ENCODE measurements at regions not wholly inside any gene's neighbourhood (a gene's known extent, or its start where the extent isn't known, plus 50 kb on each side); places are given as distances from the start of the nearest gene placed in this dataset.
"Not testable (repeated sequence)": the region's sequence is repeated elsewhere in the genome, so short reads cannot be mapped to it uniquely, and the experiment has no call there.

DNA sequence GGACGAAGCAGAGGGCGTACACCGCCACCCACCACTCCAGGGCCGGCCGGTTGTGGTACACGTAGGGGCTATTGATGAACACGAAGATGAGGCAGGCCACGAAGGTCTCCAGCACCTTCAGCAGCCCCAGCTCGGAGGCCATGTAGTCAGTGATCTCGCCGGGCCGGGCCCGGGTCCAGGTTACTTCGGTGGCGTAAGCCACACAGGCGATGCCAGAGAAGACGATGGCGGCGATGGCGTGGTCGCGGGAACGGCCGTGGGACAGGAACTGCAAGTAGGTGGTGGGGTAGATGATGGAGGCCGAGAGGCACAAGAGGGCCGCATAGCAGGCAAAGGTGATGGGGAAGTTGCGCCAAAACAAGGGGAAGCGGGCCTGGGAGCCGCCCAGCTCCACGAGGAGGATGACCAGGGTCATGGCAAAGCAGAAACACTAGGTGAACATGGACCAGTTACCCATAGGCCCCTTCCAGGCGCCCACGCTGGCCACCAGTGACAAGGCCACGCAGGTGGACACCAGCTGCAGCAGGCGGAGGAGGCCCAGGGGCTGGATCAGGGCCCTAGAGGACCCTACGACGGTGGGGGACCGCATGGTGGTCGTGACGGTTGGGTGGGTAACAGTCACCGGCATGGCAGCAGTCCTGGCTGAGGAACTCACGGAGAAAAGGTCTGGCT, 128.4 kb upstream of the FAM98A start:
- no peak for DNase-seq (ENCODE audit: low read depth in 2 of 2)

DNA sequence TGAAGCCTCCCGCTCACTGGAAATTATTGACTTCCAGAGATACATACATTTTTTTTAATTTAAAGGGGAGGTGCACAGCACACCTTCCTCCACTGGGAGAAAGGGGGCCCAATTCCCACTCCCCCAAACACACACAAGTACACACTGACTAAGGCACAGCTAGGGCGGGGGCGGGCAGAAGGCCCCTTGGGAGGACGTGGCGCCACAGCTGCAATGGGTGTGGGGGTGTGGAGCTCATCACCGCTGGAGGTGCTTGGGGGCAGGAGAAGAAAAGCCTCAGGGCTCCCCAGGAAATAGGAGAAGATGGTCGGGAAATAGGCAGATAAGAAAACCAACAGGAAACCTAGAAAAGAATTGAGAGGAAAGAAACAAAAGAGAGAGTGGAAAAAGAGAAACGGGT, 127.3 kb upstream of the FAM98A start:
- no peak for DNase-seq (ENCODE audit: low read depth in 2 of 2)

DNA sequence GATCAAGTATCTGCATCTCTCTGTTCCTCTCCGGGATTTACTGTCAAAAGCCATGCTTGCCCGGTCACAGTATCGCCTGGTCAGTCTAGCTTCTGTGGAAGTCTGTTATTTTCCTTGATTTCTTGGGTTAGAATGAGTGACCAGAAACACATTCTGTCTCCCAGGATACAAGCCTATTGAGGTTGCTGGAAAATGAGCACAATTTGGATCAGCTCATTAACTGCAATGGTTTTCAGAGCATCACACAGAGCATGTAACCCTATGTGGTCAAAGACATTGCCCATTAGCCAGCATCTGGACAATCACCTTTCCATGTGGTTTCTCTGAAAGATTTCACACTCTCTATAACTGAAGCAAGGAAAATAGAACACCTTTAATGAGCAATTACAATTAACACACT, 124.2 kb upstream of the FAM98A start:
- DNase-seq (ENCODE audit: low read depth in 2 of 2), result no peak

DNA sequence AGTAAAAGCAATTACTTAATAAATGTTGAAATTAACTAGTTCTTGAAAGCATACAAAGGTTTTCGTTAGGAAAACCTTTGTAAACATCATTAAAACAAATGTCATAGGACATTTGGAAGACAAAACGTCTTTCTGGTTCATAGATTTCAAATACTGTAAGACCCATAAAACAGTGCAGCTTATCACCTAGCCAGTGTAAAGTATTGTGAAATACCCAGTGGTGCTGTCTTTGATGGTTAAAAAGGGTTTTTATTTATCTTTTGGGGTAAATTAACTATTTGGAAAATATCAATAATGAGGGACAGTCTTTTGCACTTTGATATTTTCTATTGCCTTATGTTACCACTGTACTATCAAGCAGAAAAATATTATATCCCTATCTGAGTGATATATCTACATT, 120.0 kb upstream of the FAM98A start:
- DNase-seq (ENCODE audit: low read depth in 2 of 2), result peak in 1 of 2 donors; percentile 12

DNA sequence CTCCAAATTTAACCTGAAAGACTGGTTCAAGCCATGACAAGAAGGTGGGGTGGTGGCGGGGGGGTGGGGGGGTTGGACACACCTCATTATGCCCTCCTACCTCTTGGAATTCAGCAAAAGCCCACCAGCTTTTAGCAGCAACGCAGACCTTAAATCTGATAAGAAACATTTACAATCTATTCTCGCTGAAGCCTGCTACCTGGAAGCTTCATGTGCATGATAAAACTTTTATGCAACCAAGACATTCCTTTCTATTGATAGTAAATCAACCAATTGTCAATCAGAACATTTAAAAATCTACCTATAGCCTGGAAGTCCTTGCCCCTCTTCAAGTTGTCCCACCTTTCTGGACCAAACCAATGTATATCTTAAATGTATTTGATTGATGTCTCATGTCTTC, 113.6 kb upstream of the FAM98A start:
- DNase-seq (ENCODE audit: low read depth in 2 of 2), result no peak

DNA sequence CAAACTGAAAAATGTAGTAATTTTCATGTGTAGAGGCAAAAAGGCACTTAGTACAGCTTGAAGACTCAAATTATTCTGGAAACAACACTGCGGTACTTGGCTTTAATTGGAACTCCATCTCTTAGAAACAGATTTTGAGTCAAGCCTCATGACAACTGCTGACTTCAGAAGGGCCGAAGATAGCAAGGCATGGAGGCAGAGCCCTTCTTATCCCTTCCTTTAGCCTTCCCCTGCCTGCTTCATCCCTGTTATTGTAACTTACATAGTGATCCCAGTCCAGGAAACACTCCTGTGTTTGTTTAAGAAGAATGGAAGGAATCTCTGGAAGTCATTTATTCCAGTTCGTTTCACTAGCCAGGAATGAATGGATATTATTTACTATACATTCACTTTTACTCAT, 110.9 kb upstream of the FAM98A start:
- DNase-seq (ENCODE audit: low read depth in 2 of 2), result peak; percentile 11 to 40

DNA sequence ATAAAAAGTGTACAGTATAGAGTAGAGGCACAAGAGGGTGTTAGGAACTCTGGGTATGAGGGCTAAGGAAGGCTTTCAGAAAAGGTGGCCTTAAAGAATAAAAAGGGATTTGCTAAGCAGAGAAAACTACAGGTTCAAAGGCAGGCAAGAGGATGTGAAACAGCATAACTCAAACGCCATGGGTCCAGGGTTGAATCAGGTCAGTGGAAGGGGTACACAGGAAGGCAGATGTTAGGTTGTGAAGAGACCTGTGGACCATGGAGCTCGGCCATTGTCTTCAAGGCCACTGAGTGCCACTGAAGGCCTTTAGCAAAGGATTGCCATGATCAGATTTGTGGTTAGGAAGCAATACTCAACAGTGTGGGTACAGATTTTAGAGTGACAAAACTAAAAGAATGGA, 108.2 kb upstream of the FAM98A start:
- no peak for DNase-seq (ENCODE audit: low read depth in 2 of 2)

DNA sequence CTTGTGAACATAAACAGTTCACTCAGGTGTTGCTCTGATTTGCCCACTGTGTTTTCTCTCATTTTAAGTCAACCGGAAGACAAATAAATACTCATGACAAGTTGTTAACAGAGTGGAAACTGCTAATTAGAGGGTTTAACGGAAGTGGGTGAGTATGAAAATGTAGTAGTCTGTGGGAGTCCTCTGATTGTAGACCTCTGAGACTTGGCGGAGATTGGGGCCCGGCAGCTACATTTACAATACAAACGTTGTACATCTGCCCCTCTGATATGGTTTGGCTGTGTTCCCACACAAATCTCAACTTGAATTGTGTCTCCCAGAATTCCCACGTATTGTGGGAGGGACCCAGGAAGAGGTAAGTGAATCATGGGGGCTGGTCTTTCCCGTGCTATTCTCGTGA, 107.3 kb upstream of the FAM98A start:
- DNase-seq (ENCODE audit: low read depth in 2 of 2), result no peak

DNA sequence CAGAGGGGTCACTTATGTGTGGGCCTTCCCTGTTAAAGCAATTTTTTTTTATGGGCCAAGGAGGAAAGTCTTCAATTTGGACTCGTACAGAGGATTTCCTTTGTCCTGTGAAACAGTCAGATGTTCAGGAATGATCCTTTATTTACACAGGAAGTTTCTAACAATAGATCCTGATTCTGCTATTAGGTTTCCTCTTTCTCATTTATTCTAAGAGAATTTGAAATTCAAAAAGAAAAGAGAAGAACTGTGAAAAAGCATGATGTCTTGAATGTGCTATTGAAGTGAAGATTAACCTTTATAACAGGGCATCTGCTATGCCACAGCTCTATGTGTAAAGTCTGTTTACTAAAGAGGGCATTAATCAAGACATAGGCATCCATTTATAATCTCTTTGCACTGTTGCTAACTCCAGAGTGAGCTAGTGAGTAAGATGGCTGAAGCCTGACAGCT, 105.3 kb upstream of the FAM98A start:
- peak; percentile 49 to 51 for DNase-seq (ENCODE audit: low read depth in 2 of 2)

DNA sequence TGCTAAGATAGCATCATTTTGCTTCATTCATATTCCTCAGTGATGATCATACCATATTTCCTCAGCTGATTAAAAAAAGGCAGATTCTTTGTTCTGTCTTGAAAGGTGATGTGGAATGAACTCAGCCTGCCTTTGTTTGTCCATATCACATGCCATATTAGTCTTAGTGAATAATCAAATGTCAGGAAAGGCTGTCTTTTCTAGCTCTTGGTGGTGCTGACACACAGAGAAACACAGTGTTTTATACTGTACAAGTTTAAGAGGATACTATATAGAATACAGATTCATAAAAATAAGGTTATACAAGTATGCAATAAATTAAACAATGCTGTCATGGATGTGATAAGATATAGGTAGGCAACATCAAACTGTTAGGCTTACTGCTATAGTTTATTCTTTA, 97.1 kb upstream of the FAM98A start:
- DNase-seq (ENCODE audit: low read depth in 2 of 2), result no peak

DNA sequence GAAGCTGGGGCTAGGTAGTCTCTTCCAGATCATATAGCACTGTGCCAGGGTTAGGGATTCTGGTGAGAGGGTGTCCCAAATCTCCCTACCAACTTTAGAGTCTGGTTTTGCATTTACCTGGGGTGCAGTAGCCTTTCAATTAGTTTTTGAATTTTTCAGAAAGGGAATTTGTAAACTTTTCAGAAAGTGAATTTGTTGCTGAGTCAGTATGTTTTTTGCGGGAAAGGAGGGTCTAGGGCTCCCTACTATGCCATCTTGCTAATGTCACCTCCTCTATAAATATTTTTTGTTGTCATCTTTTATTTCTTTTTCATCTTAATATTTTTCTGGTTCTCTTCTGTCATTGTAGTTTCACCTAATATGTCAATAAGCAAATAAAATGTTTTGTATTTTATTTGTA, 95.8 kb upstream of the FAM98A start:
- DNase-seq (ENCODE audit: low read depth in 2 of 2), result no peak

DNA sequence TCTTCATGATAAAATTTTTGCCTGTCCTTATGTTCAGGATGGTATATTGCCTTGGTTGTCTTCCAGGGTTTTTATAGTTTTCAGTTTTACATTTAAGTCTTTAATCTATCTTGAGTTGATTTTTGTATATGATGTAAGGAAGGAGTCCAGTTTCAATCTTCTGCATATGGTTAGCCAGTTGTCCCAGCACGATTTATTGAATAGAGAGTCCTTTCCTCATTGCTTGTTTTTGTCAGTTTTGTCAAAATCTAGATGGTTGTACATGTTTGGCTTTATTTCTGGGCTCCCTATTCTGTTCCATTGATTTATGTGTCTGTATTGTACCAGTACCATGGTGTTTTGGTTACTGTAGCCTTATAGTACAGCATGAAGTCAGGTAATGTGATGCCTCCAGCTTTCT, 91.6 kb upstream of the FAM98A start:
- not testable (repeated sequence) for DNase-seq (ENCODE audit: low read depth in 2 of 2)

DNA sequence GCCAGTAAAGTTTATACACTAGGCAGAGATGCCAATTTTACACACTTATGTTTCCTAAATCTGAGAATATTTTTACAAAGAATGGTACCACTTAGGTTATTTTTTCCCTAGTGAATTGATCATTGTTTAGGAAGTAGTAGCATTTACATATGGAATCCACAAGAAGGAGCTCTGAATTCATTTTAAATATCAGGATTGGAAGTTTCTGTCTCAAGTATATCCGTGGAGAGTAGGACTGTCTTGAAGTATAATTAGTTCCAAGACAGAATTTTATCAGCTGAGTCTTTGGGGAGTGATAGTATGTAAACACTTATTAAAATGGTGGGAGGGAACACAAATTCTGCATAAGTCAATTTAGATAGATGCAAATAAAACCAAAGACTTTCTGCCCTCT, 82.3 kb upstream of the FAM98A start:
- DNase-seq (ENCODE audit: low read depth in 2 of 2), result peak; percentile 27 to 40

DNA sequence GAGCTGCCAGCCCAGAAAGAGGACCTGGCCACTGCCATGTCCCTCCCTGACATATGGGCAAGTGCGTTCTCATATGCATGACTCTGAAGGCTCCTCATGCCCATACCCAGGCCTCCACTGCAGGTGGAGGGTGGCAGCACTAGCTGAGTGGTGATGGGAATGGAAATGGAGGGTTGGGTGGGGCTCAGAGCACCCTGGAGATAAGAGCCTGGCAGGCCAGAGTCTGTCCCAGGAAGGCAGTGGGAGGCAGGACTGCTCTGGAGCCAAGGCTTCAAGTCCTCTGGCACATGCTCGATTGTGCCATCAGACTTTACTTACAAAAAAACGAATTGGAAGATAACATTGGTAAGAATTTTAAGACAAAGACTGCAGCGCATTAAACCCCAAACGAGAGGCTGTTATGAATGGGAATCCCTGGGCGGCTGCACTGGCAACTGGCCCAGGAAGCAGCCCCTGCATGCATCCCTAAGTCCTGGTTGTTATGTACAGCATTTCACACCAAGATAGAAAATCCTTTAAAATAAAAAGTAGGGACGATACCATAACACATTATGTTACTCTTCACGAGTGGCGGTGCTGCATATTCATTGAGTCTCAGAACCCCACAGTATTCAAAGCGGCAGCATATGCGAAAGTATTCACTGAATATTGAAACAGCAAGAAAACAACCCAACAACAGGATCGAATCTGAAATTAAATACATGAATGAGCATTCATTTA, 81.7 kb upstream of the FAM98A start:
- no peak for DNase-seq (ENCODE audit: low read depth in 2 of 2)

DNA sequence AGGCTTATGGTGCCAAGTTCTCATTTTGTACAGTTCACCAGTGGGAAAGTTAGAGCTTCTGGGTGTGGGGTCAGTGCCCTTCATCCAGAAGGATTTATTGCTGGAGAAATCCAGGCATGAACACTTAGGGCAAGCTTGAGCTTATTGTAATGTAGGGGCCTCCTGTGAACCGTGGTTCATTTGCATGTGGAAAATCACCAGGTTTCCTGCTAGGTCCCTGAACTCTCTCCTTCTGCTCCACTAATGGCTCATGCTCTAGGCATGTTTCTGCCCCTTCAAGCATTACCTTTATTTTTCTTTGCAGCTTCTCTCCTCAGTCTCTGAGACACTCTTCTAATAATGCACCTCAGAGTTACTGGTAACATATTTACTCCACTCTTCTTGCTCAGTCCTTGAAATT, 79.3 kb upstream of the FAM98A start:
- no peak for DNase-seq (ENCODE audit: low read depth in 2 of 2)

DNA sequence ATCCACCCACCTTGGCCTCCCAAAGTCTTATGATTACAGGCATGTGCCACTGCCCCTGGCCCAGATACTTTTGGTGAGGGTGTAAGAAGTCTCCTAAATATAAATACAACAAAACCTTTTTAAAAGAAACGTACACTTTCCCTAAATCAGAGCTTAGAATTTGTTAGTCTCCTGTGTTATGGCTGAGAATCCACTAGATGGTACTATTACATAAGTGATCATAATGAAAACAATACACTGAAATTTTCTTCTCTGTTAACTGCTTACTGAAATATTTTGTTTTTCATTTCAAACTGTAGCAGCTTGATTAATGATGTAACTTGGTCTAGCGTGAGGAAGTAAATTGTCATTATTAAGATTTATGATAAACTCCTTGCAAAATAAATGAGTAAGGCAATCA, 74.8 kb upstream of the FAM98A start:
- peak; percentile 41 to 55 for DNase-seq (ENCODE audit: low read depth in 2 of 2)

DNA sequence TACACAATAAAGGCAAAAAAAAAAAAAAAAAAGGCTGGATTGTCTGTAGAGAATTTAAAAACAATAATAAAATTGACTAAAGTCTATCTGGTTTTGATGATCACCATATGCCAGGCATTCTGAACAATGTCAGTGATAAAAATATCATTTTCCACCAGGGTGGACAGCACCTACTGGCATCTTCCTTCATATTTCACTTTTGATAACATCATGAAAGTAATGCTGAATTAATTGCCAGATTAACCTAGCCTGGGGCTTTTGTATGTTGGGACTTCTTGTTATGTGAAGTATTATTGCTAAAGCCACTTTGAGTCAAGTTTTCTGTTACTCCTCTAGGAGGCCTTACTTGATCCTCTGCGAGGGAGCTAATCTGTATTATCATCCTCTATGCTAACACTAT, 73.8 kb upstream of the FAM98A start:
- DNase-seq (ENCODE audit: low read depth in 2 of 2), result no peak

DNA sequence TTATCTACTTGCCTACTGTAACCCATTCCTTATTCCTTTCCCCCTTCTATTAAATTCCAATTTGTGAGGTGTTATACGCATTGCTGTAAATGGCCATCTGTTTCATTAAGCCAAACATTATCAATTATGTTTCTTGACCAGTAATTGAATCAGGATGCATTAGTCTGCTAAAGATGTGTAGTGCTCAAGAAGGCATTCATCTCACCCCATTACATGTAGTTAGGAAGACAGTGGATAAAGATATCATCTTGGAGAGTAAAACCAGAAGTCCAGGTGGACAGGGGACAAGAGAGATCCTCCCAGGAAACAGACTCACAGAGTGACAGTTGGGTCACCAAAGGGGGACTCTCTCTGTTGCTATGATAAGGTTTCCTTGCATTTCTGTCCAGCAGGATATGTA, 73.3 kb upstream of the FAM98A start:
- DNase-seq (ENCODE audit: low read depth in 2 of 2), result no peak

DNA sequence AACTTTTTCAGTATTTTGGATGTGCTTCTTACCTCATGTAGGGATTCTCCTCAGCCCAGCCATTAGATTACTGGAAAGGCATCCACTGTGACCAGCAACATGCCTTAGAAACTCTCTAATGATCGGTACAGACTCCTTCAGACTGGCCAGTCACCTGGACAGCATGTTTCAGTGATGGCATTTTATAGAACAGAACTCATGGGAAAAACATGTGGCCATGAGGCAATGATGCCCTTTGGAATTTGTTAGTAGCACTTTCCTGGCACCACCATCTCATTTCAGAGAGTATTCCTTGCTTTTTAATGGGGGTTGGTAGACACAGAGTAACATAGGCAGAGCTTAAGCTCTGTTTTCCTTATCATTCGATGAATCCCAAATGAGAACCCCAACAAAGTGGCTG, 72.1 kb upstream of the FAM98A start:
- DNase-seq (ENCODE audit: low read depth in 2 of 2), result no peak

DNA sequence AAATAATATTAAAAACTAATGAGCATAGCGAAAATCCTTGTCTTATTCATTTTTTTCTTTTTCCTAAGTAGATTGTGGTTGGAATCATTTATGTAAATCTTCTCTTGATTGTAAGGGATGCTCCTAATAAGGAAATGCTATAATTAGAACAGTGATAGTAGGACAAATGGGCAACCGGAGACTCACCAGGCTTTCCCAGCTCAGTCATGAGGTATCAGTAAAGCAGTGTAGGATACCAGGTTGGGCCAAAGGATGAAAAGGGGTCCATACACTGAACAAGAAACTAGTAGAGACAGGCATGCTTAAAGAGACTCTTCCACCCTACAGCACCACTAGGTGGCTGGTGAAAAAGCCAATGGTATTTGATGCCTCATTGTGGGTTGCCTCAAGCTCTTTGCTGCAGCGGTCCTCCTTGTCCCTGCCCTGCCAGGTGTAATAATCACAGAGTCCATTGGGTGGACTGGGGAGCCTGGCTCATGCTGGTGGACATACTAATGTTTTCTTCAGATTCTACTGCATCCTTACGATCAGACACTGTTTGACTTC, 71.4 kb upstream of the FAM98A start:
- DNase-seq (ENCODE audit: low read depth in 2 of 2), result no peak

DNA sequence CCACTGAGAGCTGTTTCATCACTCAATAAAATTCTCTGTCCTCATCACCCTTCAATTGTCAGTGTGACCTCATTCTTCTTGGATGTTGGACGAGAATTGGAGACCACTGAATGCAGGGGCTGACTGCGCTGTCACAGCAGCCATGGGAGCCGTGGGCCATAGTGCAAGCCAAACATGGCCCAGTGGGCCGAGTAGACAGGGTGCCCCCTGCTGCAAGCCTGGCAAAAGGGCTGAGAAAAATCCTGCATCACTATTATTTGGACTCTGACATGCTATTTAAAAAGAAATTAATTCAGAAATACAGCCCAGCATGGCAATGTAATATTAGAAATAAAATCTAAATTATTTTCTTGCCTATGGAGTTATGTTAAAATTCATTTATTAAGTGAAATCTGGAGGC, 67.8 kb upstream of the FAM98A start:
- DNase-seq (ENCODE audit: low read depth in 2 of 2), result no peak

DNA sequence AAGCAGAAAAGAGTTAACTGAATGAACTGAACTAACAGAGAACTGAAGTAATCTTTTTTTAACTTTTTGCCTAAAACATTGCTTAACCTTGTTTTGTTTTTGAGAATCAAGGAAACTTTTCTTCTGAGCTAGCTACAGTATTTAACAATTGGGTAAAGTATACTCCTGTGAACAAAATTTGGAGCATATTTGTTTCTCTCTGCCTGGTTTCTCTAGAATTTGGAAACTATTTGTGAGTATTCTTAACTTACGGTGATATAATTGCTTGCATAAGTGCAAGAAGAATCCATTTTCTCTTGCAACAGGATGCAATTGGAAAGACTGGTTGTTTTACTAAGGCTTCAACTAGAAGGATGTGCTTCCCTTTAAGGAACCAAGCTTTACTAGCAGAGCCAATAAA, 65.9 kb upstream of the FAM98A start:
- DNase-seq (ENCODE audit: low read depth in 2 of 2), result no peak

DNA sequence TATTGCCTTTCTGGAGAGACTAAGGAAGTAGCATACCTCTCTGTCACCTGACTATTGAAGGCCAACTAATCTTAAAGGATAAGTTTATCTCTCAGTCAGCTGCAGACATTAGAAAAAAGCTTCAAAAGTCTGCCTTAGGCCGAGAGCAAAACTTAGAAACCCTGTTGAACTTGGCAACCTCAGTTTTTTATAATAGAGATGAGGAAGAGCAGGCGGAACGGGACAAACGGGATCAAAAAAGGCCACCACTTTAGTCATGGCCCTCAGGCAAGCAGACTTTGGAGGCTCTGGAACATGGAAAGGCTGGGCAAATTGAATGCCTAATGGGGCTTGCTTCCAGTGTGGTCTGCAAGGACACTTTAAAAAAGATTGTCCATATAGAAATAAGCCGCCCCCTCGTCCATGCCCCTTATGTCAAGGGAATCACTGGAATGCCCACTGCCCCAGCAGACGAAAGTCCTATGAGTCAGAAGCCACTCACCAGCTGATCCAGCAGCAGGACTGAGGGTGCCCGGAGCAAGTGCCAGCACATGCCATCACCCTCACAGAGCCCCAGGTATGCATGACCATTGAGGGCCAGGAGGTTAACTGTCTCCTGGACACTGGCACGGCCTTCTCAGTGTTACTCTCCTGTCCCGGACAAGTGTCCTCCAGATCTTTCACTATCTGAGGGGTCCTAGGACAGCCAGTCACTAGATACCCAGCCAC, 61.5 kb upstream of the FAM98A start:
- no peak for DNase-seq (ENCODE audit: low read depth in 2 of 2)

All from lung microvascular endothelial cell (primary cell).